ENCODE measurements at regions not wholly inside any gene's neighbourhood (a gene's known extent, or its start where the extent isn't known, plus 50 kb on each side); places are given as distances from the start of the nearest gene placed in this dataset.

- WGBS, 2 donors, result 55 to 88% methylated on average over 6 of the region's 6 CpGs
- TF ChIP-seq CTCF (IDR thresholded peaks at IDR 0.05) (no peak), POLR2A (IDR thresholded peaks at IDR 0.05) (no peak)
- intact Hi-C loops (cut with DNase I; ENCODE audit: low total_unique reads), result no loop called here
- no peak for DNase-seq (ENCODE audit: low spot score in 2 of 2)
- no peak overlapping the region for H3K4me3 ChIP-seq (ENCODE audit: low read depth, poor library complexity, severe bottlenecking)
Observed at GRCh38 chr15:27646531-27646930, 452.6 kb downstream of the OCA2 start.

- H3K4me3 ChIP-seq (ENCODE audit: low read depth, poor library complexity, severe bottlenecking), result no peak overlapping the region
- no peak for DNase-seq (ENCODE audit: low spot score in 2 of 2)
- WGBS, 2 donors, result 71 to 83% methylated on average over 3 of the region's 3 CpGs
- TF ChIP-seq POLR2A (IDR thresholded peaks at IDR 0.05) (no peak), CTCF (IDR thresholded peaks at IDR 0.05) (no peak)
- intact Hi-C loops (cut with DNase I; ENCODE audit: low total_unique reads), result no loop called here
Observed at GRCh38 chr15:27645672-27646071, 453.4 kb downstream of the OCA2 start.

- TF ChIP-seq CTCF (IDR thresholded peaks at IDR 0.05) (no peak), POLR2A (IDR thresholded peaks at IDR 0.05) (no peak)
- intact Hi-C loops (cut with DNase I; ENCODE audit: low total_unique reads), result no loop called here
- WGBS, 2 donors, result 66 to 70% methylated on average over 1 of the region's 1 CpG
- no peak overlapping the region for H3K4me3 ChIP-seq (ENCODE audit: low read depth, poor library complexity, severe bottlenecking)
- no peak for DNase-seq (ENCODE audit: low spot score in 2 of 2)
Observed at GRCh38 chr15:27642981-27643380, 456.1 kb downstream of the OCA2 start.

- intact Hi-C loops (cut with DNase I; ENCODE audit: low total_unique reads), result no loop called here
- TF ChIP-seq CTCF (IDR thresholded peaks at IDR 0.05) (no peak), POLR2A (IDR thresholded peaks at IDR 0.05) (no peak)
- H3K4me3 ChIP-seq (ENCODE audit: low read depth, poor library complexity, severe bottlenecking), result no peak overlapping the region
- 86% methylated on average over 8 to 9 of the region's 9 CpGs for WGBS, 2 donors
- DNase-seq (ENCODE audit: low spot score in 2 of 2), result no peak
Observed at GRCh38 chr15:27639595-27639994, 459.5 kb downstream of the OCA2 start.

GRCh38 chr15:27638958-27639357, 460.2 kb downstream of the OCA2 start:
- no peak for TF ChIP-seq POLR2A (IDR thresholded peaks at IDR 0.05)
- no peak for TF ChIP-seq CTCF (IDR thresholded peaks at IDR 0.05)
- H3K4me3 ChIP-seq (ENCODE audit: low read depth, poor library complexity, severe bottlenecking), result no peak overlapping the region
- no peak for DNase-seq (ENCODE audit: low spot score in 2 of 2)
- 89 to 92% methylated on average over 14 of the region's 14 CpGs for WGBS, 2 donors
- intact Hi-C loops (cut with DNase I; ENCODE audit: low total_unique reads), result no loop called here

GRCh38 chr15:27635916-27636315, 463.2 kb downstream of the OCA2 start:
- no peak overlapping the region for H3K4me3 ChIP-seq (ENCODE audit: low read depth, poor library complexity, severe bottlenecking)
- TF ChIP-seq CTCF (IDR thresholded peaks at IDR 0.05) (no peak), POLR2A (IDR thresholded peaks at IDR 0.05) (no peak)
- WGBS, 2 donors, result 78 to 84% methylated on average over 2 of the region's 2 CpGs
- DNase-seq (ENCODE audit: low spot score in 2 of 2), result no peak
- intact Hi-C loops (cut with DNase I; ENCODE audit: low total_unique reads), result no loop called here
